HCT116 (cell line): ENCODE measurements at regions not wholly inside any gene's neighbourhood (a gene's known extent, or its start where the extent isn't known, plus 50 kb on each side); places are given as distances from the start of the nearest gene placed in this dataset.

ENCODE experiments used
- ATAC-seq: fragments of 200-7000 bp; cut with Tn5 transposase; 2 replicates; pipeline ENCODE4 v1.9.1; 2020; ENCODE audit warnings: mild to moderate bottlenecking, moderate library complexity
- BruUV-seq: library from RNA; stranded (reverse); fragments of 400-500 nt; replicated peaks from 2 replicates; lab custom pipeline; 2021; lab: Mats Ljungman, UMichigan
- CTCF ChIA-PET: fragments of 300-600 bp; sonication (Branson Sonifier 250); formaldehyde crosslinking; loops from one replicate; lab custom pipeline; 2021; ENCODE audit warnings: antibody characterized with exemption; lab: Charles Lee
- POLR2A ChIA-PET: fragments of 300-600, 350-600 bp; sonication (Branson Sonifier 250); formaldehyde crosslinking; loops from one replicate; lab custom pipeline; 2021; ENCODE audit warnings: antibody characterized with exemption; lab: Charles Lee
- RAD21 ChIA-PET, 2 experiments: fragments of 300-600 bp; sonication (Branson Sonifier 250); formaldehyde crosslinking; loops; one replicate each; lab custom pipeline; 2023; ENCODE audit warnings: low total read pairs in 2 of 2; ENCODE audit not compliant: uncharacterized antibody in 2 of 2, unreplicated experiment in 2 of 2, low non-redundant PET in 1 of 2; lab: Charles Lee
- DNase-seq: peaks from one replicate; pipeline ENCODE4 v3.0.0-alpha.2; 2010; ENCODE audit warnings: low read depth, low spot score
- H2AFZ ChIP-seq: fragments of 200-600 bp; shearing (Covaris generic), sonication (generic); 2 replicates; pipeline ENCODE4 v1.6.1; 2017; ENCODE audit warnings: low read depth, mixed run types, mixed read lengths, antibody characterized with exemption, low read length; ENCODE audit not compliant: poor library complexity, severe bottlenecking
- H3K27ac ChIP-seq: 2 replicates; pipeline ENCODE4 v1.5.1; 2012; ENCODE audit warnings: low read depth, low read length
- H3K27me3 ChIP-seq: fragments of 200-600 bp; sonication (generic); 2 replicates; pipeline ENCODE4 v1.6.1; 2016; ENCODE audit warnings: mixed run types, low read length, mixed read lengths; ENCODE audit not compliant: insufficient read depth
- H3K36me3 ChIP-seq, 2 experiments: fragments of 200-500 bp in 1 of 2; fragments of 200-600 bp in 1 of 2; sonication (Bioruptor generic) in 1 of 2; sonication (generic) in 1 of 2; 2 replicates each; pipeline versions ENCODE4 v1.5.1 to v1.6.1; 2014 to 2016; ENCODE audit warnings: low read length in 2 of 2, inconsistent platforms in 1 of 2, mixed read lengths in 1 of 2, mixed run types in 1 of 2; ENCODE audit not compliant: insufficient read depth in 2 of 2, control insufficient read depth in 1 of 2
- H3K4me1 ChIP-seq, 2 experiments: fragments of 200-600 bp in 1 of 2; sonication (generic) in 1 of 2; 2 replicates each; pipeline versions ENCODE4 v1.5.1 to v1.6.1; 2012 to 2017; ENCODE audit warnings: low read length in 2 of 2, inconsistent platforms in 1 of 2, mild to moderate bottlenecking in 1 of 2, mixed read lengths in 1 of 2, mixed run types in 1 of 2, moderate library complexity in 1 of 2; ENCODE audit not compliant: insufficient read depth in 2 of 2, control insufficient read depth in 1 of 2
- H3K4me2 ChIP-seq: fragments of 200-600 bp; sonication (generic); 2 replicates; pipeline ENCODE4 v1.6.1; 2017; ENCODE audit warnings: mixed run types, low read length, mixed read lengths
- H3K4me3 ChIP-seq, 2 experiments: fragments of 200-600 bp in 1 of 2; sonication (generic) in 1 of 2; replicated peaks in 1 of 2; 2 replicates each; pipeline ENCODE4 v1.5.1; 2011 to 2016; ENCODE audit warnings: low read length in 2 of 2, control low read depth in 1 of 2, low read depth in 1 of 2, mild to moderate bottlenecking in 1 of 2, mixed read lengths in 1 of 2, mixed run types in 1 of 2
- H3K79me2 ChIP-seq: fragments of 200-600 bp; sonication (generic); 2 replicates; pipeline ENCODE4 v1.6.1; 2017; ENCODE audit warnings: mild to moderate bottlenecking, mixed run types, low read length, moderate library complexity, mixed read lengths; ENCODE audit not compliant: insufficient read depth
- H3K9ac ChIP-seq: fragments of 200-600 bp; sonication (generic); 2 replicates; pipeline ENCODE4 v1.6.1; 2016; ENCODE audit warnings: low read length, mixed read lengths
- H3K9me2 ChIP-seq: fragments of 200-600 bp; sonication (generic), shearing (Covaris generic); 2 replicates; pipeline ENCODE4 v1.6.1; 2017; ENCODE audit warnings: mixed run types, mild to moderate bottlenecking, moderate library complexity; ENCODE audit not compliant: insufficient read depth
- H3K9me3 ChIP-seq, 2 experiments: fragments of 200-500 bp in 1 of 2; fragments of 200-600 bp in 1 of 2; sonication (Bioruptor generic) in 1 of 2; sonication (generic) in 1 of 2; 2 replicates each; pipeline ENCODE4 v1.6.1; 2014 to 2017; ENCODE audit warnings: low read length in 2 of 2, mixed read lengths in 2 of 2, inconsistent platforms in 1 of 2, low read depth in 1 of 2, mild to moderate bottlenecking in 1 of 2, mixed run types in 1 of 2, moderate library complexity in 1 of 2; ENCODE audit not compliant: control insufficient read depth in 1 of 2, insufficient read depth in 1 of 2
- H4K20me1 ChIP-seq: fragments of 200-600 bp; sonication (generic), shearing (Covaris generic); 2 replicates; pipeline ENCODE4 v1.6.1; 2017; ENCODE audit warnings: mixed run types, mild to moderate bottlenecking, moderate library complexity; ENCODE audit not compliant: insufficient read depth
- CBX3 ChIP-seq: IDR thresholded peaks from 2 replicates; pipeline ENCODE4 v1.6.1; 2012; ENCODE audit warnings: low read depth
- CEBPB ChIP-seq: IDR thresholded peaks from 2 replicates; pipeline ENCODE4 v1.6.1; 2012; ENCODE audit warnings: low read depth
- EGR1 ChIP-seq: IDR thresholded peaks from 2 replicates; pipeline ENCODE4 v1.6.1; 2012; ENCODE audit warnings: low read depth
- EZH2 ChIP-seq: fragments of 200-600 bp; sonication (generic); IDR thresholded peaks from 2 replicates; pipeline ENCODE4 v1.6.1; 2017; ENCODE audit warnings: antibody characterized with exemption, mixed run types
- EZH2phosphoT487 ChIP-seq: fragments of 200-600 bp; IDR thresholded peaks from 2 replicates; pipeline ENCODE4 v1.6.1; 2018; ENCODE audit warnings: antibody characterized with exemption, borderline replicate concordance
- POLR2AphosphoS5 ChIP-seq: IDR thresholded peaks from 2 replicates; pipeline ENCODE4 v1.6.1; 2011; ENCODE audit warnings: mild to moderate bottlenecking, low read depth, low read length, moderate library complexity
- SIN3A ChIP-seq: IDR thresholded peaks from 2 replicates; pipeline ENCODE4 v1.6.1; 2012; ENCODE audit warnings: low read depth
- SP1 ChIP-seq: IDR thresholded peaks from 2 replicates; pipeline ENCODE4 v1.6.1; 2012; ENCODE audit warnings: low read depth
- SRF ChIP-seq: IDR thresholded peaks from 2 replicates; pipeline ENCODE4 v1.6.1; 2012; ENCODE audit warnings: low read depth
- TCF7L2 ChIP-seq: IDR thresholded peaks from 2 replicates; pipeline ENCODE4 v1.7.0; 2011; ENCODE audit warnings: borderline replicate concordance, inconsistent platforms; ENCODE audit not compliant: insufficient read depth, insufficient read length; ENCODE audit errors: extremely low read depth
- YY1 ChIP-seq: IDR thresholded peaks from 2 replicates; pipeline ENCODE4 v1.6.1; 2011; ENCODE audit warnings: low read length, low read depth, moderate library complexity, mild to moderate bottlenecking; ENCODE audit not compliant: insufficient replicate concordance; ENCODE audit errors: extremely low read depth
- intact Hi-C: fragments of 100-400 bp; cut with micrococcal nuclease; formaldehyde crosslinking; loops from 2 replicates; pipeline ENCODE4 v1.10.0; 2022
- TF ChIP-seq, protein P1 (sequence below): IDR thresholded peaks from 2 replicates; pipeline ENCODE4 v1.6.1; 2012
- TF ChIP-seq, protein P2 (sequence below): IDR thresholded peaks from 2 replicates; pipeline ENCODE4 v1.6.1; 2012
- TF ChIP-seq, protein P3 (sequence below): IDR thresholded peaks from 2 replicates; pipeline ENCODE4 v1.6.1; 2011; ENCODE audit warnings: mild to moderate bottlenecking, low read length, moderate library complexity; ENCODE audit not compliant: insufficient replicate concordance; ENCODE audit errors: extremely low read depth
- TF ChIP-seq, protein P4 (sequence below), 3 experiments: fragments of 200-600 bp in 1 of 3; sonication (generic) in 1 of 3; IDR thresholded peaks in 2 of 3; conservative IDR thresholded peaks in 1 of 3; 2 replicates each; pipeline ENCODE4 v1.5.1; 2012 to 2017; ENCODE audit warnings: low read depth in 2 of 3, low read length in 2 of 3, antibody characterized with exemption in 1 of 3, borderline replicate concordance in 1 of 3, control low read depth in 1 of 3, mild to moderate bottlenecking in 1 of 3, mixed read lengths in 1 of 3, mixed run types in 1 of 3, moderate library complexity in 1 of 3; ENCODE audit not compliant: insufficient read depth in 1 of 3

DNA sequence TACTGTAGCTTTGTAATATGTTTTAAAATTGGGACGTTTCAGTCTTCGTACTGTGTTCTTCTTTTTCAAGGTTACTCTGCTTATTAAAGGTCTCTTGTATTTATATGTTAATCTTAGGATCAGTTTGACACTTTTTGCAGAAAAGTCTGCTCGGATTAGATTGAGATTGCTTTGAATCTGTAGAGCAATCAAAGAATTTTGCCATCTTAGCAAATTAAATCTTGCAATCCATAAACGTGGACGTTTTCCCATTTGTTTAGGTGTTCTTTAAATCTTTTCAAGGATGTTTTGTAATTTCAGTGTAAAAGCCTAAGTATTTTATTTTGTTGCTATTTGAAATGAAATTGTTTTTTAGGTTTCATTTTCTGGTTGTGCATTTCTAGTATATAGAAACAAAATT lies 78.0 kb upstream of the GTSF1L start:
- Histone ChIP-seq H3K27me3 (no peaks in the 10 kb centered on the region), H3K9me2 (no peaks in the 10 kb centered on the region), H3K79me2 (no peaks in the 10 kb centered on the region), H3K4me2 (no peak overlapping the region), H3K27ac (no peak overlapping the region), H3K4me3 (no peak overlapping the region), H2AFZ (no peak overlapping the region), H3K9ac (no peak overlapping the region), H3K9me3 (peaks cover 8 to 13% of the 10 kb centered on the region in 2 experiments; a peak in 3 of 4 replicates), H3K36me3 (no peaks in the 10 kb centered on the region), H4K20me1 (no peaks in the 10 kb centered on the region), H3K4me1 (peaks cover 0 to 2% of the 10 kb centered on the region in 2 experiments; a peak in 1 of 4 replicates)
- ChIA-PET POLR2A (no interaction called here), CTCF (no interaction called here), RAD21 (no interaction called here)
- ATAC-seq (no peak), DNase-seq (no peak)
- TF ChIP-seq CEBPB (no peak), YY1 (no peak), SP1 (no peak), SIN3A (no peak), SRF (no peak)
- TF ChIP-seq, protein P1, sequence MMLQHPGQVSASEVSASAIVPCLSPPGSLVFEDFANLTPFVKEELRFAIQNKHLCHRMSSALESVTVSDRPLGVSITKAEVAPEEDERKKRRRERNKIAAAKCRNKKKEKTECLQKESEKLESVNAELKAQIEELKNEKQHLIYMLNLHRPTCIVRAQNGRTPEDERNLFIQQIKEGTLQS: no peak
- no TSS peak for BruUV-seq
- intact Hi-C loops: no loop called here

DNA sequence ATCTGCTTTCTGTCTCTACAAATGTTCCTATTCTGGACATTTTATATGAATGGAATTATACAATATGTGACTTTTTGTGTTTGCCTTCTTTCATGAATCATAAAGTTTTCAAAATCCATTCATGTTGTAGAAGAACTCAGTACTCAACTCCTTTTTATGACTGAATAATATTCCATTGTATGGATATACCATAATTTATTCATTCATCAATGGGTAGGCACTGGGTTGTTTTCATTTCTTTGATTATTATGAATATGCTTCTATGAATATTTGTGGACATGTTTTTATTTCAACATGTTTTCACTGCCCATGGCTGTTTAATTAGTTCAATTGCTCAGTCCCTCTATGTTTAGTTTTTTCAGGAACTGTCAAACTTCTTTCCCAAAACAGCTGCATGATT lies 76.5 kb upstream of the GTSF1L start:
- H3K27me3 ChIP-seq: no peaks in the 10 kb centered on the region
- H2AFZ ChIP-seq: no peak overlapping the region
- intact Hi-C loops: no loop called here
- no peak for ATAC-seq
- H3K9me3 ChIP-seq: peaks cover 0 to 9% of the 10 kb centered on the region in 2 experiments; a peak in 1 of 4 replicates
- BruUV-seq: no TSS peak
- TF ChIP-seq YY1 (no peak), CBX3 (no peak), SIN3A (no peak), EGR1 (no peak), EZH2 (no peak), POLR2AphosphoS5 (no peak), EZH2phosphoT487 (no peak), TCF7L2 (no peak)
- TF ChIP-seq, protein P2, sequence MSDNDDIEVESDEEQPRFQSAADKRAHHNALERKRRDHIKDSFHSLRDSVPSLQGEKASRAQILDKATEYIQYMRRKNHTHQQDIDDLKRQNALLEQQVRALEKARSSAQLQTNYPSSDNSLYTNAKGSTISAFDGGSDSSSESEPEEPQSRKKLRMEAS: no peak
- TF ChIP-seq, protein P3, sequence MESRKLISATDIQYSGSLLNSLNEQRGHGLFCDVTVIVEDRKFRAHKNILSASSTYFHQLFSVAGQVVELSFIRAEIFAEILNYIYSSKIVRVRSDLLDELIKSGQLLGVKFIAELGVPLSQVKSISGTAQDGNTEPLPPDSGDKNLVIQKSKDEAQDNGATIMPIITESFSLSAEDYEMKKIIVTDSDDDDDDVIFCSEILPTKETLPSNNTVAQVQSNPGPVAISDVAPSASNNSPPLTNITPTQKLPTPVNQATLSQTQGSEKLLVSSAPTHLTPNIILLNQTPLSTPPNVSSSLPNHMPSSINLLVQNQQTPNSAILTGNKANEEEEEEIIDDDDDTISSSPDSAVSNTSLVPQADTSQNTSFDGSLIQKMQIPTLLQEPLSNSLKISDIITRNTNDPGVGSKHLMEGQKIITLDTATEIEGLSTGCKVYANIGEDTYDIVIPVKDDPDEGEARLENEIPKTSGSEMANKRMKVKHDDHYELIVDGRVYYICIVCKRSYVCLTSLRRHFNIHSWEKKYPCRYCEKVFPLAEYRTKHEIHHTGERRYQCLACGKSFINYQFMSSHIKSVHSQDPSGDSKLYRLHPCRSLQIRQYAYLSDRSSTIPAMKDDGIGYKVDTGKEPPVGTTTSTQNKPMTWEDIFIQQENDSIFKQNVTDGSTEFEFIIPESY: no peak
- TF ChIP-seq, protein P4, sequence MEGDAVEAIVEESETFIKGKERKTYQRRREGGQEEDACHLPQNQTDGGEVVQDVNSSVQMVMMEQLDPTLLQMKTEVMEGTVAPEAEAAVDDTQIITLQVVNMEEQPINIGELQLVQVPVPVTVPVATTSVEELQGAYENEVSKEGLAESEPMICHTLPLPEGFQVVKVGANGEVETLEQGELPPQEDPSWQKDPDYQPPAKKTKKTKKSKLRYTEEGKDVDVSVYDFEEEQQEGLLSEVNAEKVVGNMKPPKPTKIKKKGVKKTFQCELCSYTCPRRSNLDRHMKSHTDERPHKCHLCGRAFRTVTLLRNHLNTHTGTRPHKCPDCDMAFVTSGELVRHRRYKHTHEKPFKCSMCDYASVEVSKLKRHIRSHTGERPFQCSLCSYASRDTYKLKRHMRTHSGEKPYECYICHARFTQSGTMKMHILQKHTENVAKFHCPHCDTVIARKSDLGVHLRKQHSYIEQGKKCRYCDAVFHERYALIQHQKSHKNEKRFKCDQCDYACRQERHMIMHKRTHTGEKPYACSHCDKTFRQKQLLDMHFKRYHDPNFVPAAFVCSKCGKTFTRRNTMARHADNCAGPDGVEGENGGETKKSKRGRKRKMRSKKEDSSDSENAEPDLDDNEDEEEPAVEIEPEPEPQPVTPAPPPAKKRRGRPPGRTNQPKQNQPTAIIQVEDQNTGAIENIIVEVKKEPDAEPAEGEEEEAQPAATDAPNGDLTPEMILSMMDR (IDR thresholded peaks at IDR 0.05 in 2 of 3, conservative IDR thresholded peaks at IDR 0.05 in 1 of 3; ENCODE audit: borderline replicate concordance in 1 of 3, insufficient read depth in 1 of 3, low read depth in 2 of 3, low read length in 2 of 3): no peak
- TF ChIP-seq, all 23 proteins: peak for 0
- no peak overlapping the region for H3K27ac ChIP-seq
- RAD21 ChIA-PET: no interaction called here
- peaks cover 0 to 2% of the 10 kb centered on the region in 2 experiments; a peak in 1 of 4 replicates for H3K4me1 ChIP-seq
- no peaks in the 10 kb centered on the region for H3K9me2 ChIP-seq
- no peaks in the 10 kb centered on the region for H3K36me3 ChIP-seq
- H4K20me1 ChIP-seq: no peaks in the 10 kb centered on the region
- POLR2A ChIA-PET: no interaction called here
- no peak overlapping the region for H3K4me2 ChIP-seq
- no peak overlapping the region for H3K9ac ChIP-seq
- H3K4me3 ChIP-seq: no peak overlapping the region
- no peaks in the 10 kb centered on the region for H3K79me2 ChIP-seq
- CTCF ChIA-PET: no interaction called here
- no peak for DNase-seq
